ENCODE measurements at regions not wholly inside any gene's neighbourhood (a gene's known extent, or its start where the extent isn't known, plus 50 kb on each side); places are given as distances from the start of the nearest gene placed in this dataset.

GRCh38 chr10:120644556-120645410 lies 187.8 kb downstream of the PLPP4 start:
- FAIRE-seq, result no peak
- no peaks in the 10 kb centered on the region for H3K9me3 ChIP-seq
- H3K4me2 ChIP-seq, result no peak overlapping the region
- WGBS (ENCODE audit: missing lambda C conversion rate), result 0% methylated on average over 1 of the region's 1 CpG
- POLR2A ChIA-PET, result no interaction called here
- TF ChIP-seq HOXB13 (CRISPR knock-in tag; IDR thresholded peaks at IDR 0.05; ENCODE audit: low read depth) (no peak), MAX (IDR thresholded peaks at IDR 0.05) (no peak), BHLHE40 (IDR thresholded peaks at IDR 0.05; ENCODE audit: low read depth, low read length) (no peak), GATA3 (IDR thresholded peaks at IDR 0.05; ENCODE audit: borderline replicate concordance) (no peak)
- TF ChIP-seq, protein P1, sequence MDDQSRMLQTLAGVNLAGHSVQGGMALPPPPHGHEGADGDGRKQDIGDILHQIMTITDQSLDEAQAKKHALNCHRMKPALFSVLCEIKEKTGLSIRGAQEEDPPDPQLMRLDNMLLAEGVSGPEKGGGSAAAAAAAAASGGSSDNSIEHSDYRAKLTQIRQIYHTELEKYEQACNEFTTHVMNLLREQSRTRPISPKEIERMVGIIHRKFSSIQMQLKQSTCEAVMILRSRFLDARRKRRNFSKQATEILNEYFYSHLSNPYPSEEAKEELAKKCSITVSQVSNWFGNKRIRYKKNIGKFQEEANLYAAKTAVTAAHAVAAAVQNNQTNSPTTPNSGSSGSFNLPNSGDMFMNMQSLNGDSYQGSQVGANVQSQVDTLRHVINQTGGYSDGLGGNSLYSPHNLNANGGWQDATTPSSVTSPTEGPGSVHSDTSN (IDR thresholded peaks at IDR 0.05), result no peak
- DNase-seq (ENCODE audit: low read depth in 1 of 2, low spot score in 1 of 2), result no peak
- CTCF ChIA-PET, result no interaction called here
- no peak overlapping the region for H3K4me3 ChIP-seq
- no peak overlapping the region for H3K27ac ChIP-seq
- no peak for ATAC-seq
- no peaks in the 10 kb centered on the region for H3K4me1 ChIP-seq

DNA sequence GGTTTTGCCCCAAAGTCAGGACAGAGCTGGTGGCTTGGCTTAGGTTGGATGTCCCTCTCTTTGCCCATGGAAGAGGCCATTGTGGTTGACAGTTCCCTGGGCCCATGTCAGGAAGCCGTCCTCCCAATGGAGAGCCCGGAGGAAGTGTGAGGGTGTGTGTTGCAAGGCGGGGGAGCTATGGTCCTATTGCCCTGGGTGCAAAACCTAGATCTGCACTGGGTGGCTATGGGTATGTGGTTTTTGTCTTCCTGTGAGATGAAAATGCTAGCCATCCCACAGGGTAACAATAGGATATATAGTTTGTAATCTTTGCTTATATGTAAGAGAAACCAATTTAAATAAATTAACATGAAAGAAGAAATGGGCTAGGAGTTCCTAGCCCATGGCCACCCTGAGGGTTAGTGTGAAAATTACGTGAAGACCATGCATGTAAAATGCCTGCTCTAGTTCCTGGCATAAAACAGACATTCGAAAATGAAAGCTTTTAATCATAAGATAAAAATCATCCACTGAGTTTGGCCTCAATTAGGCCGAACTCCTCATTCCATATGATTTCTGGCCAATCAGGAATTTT lies 189.2 kb downstream of the PLPP4 start:
- CTCF ChIA-PET, result interaction anchor here (0.6 kb wide), 1 partner anchor 1287 kb away, joined by 3 read pairs; no protein-coding TSS in a partner anchor
- DNase-seq (ENCODE audit: low read depth in 1 of 2, low spot score in 1 of 2) (no peak), ATAC-seq (no peak), FAIRE-seq (no peak)
- POLR2A ChIA-PET, result no interaction called here
- Histone ChIP-seq H3K4me3 (no peak overlapping the region), H3K9me3 (no peaks in the 10 kb centered on the region), H3K4me2 (no peak overlapping the region), H3K4me1 (no peaks in the 10 kb centered on the region), H3K27ac (no peak overlapping the region)
- TF ChIP-seq RFX5 (IDR thresholded peaks at IDR 0.05) (no peak), RAD21 (conservative IDR thresholded peaks at IDR 0.05 in 1 of 2, IDR thresholded peaks at IDR 0.05 in 1 of 2) (no peak), MAFK (IDR thresholded peaks at IDR 0.05; ENCODE audit: partially characterized antibody) (no peak), RARB (CRISPR knock-in tag; IDR thresholded peaks at IDR 0.05) (no peak), ZFP36 (IDR thresholded peaks at IDR 0.05; ENCODE audit: borderline replicate concordance, partially characterized antibody) (no peak), CTCF (IDR thresholded peaks at IDR 0.05) (no peak), ZSCAN20 (CRISPR knock-in tag; IDR thresholded peaks at IDR 0.05) (no peak), TP53 (CRISPR knock-in tag; IDR thresholded peaks at IDR 0.05) (no peak), HOXB13 (CRISPR knock-in tag; IDR thresholded peaks at IDR 0.05; ENCODE audit: low read depth) (no peak), NR3C1 (IDR thresholded peaks at IDR 0.05) (no peak)
- WGBS (ENCODE audit: missing lambda C conversion rate), result under 1% methylated on average over 4 of the region's 6 CpGs

- no peaks in the 10 kb centered on the region for H3K9me3 ChIP-seq
- H3K4me1 ChIP-seq, result no peaks in the 10 kb centered on the region
- no peak for FAIRE-seq
- WGBS (ENCODE audit: missing lambda C conversion rate), result 25% methylated on average over 5 of the region's 5 CpGs
- H3K4me2 ChIP-seq, result no peak overlapping the region
- H3K4me3 ChIP-seq, result no peak overlapping the region
- POLR2A ChIA-PET, result no interaction called here
- CTCF ChIA-PET, result interaction anchor here (1.9 kb wide), 1 partner anchor 12 kb away, joined by 5 read pairs; no protein-coding TSS in a partner anchor
- H3K27ac ChIP-seq, result no peak overlapping the region
- no peak for ATAC-seq
- DNase-seq (ENCODE audit: low read depth in 1 of 2, low spot score in 1 of 2), result no peak
- no peak for TF ChIP-seq USF2 (IDR thresholded peaks at IDR 0.05)
- TF ChIP-seq ZC3H11A (IDR thresholded peaks at IDR 0.05), result no peak
- TF ChIP-seq MAZ (IDR thresholded peaks at IDR 0.05; ENCODE audit: borderline replicate concordance, low read depth, low read length), result no peak
- no peak for TF ChIP-seq POLR2AphosphoS2 (conservative IDR thresholded peaks at IDR 0.05; ENCODE audit: low read length)
- TF ChIP-seq HDAC2 (IDR thresholded peaks at IDR 0.05), result no peak
- no peak for TF ChIP-seq HOXA7 (CRISPR knock-in tag; IDR thresholded peaks at IDR 0.05)
- TF ChIP-seq, protein P2, sequence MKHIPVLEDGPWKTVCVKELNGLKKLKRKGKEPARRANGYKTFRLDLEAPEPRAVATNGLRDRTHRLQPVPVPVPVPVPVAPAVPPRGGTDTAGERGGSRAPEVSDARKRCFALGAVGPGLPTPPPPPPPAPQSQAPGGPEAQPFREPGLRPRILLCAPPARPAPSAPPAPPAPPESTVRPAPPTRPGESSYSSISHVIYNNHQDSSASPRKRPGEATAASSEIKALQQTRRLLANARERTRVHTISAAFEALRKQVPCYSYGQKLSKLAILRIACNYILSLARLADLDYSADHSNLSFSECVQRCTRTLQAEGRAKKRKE (CRISPR knock-in tag; IDR thresholded peaks at IDR 0.05; ENCODE audit: low read depth), result no peak
- TF ChIP-seq NR3C1 (IDR thresholded peaks at IDR 0.05), result no peak
- TF ChIP-seq RCOR1 (IDR thresholded peaks at IDR 0.05; ENCODE audit: low read depth, low read length), result no peak
- TF ChIP-seq CHD2 (IDR thresholded peaks at IDR 0.05; ENCODE audit: low read length, partially characterized antibody), result no peak
- TF ChIP-seq CEBPB (IDR thresholded peaks at IDR 0.05), result no peak
- TF ChIP-seq CTCF (IDR thresholded peaks at IDR 0.05), result no peak
Measured at GRCh38 chr10:120646738-120647456, 189.9 kb downstream of the PLPP4 start.
